ENCODE measurements at regions not wholly inside any gene's neighbourhood (a gene's known extent, or its start where the extent isn't known, plus 50 kb on each side); places are given as distances from the start of the nearest gene placed in this dataset.

- Histone ChIP-seq H3K9me3 (no peaks in the 10 kb centered on the region), H3K27ac (no peak overlapping the region), H3K27me3 (replicated peaks; ENCODE audit: insufficient read depth) (no peaks in the 10 kb centered on the region), H3K4me1 (replicated peaks) (no peaks in the 10 kb centered on the region), H3K36me3 (no peaks in the 10 kb centered on the region), H3K4me3 (no peak overlapping the region)
- TF ChIP-seq POLR2A (IDR thresholded peaks at IDR 0.05) = no peak
- no peak for TF ChIP-seq CTCF (IDR thresholded peaks at IDR 0.05)
- TF ChIP-seq POLR2AphosphoS5 (IDR thresholded peaks at IDR 0.05) = no peak
- intact Hi-C loops (cut with DNase I) = no loop called here
- DNase-seq (ENCODE audit: low spot score) = no peak
Measured at GRCh38 chr2:220628252-220628651, 943.9 kb downstream of the EPHA4 start.

GRCh38 chr2:220641137-220641536 lies 931.0 kb downstream of the EPHA4 start:
- no peak for DNase-seq (ENCODE audit: low spot score)
- Histone ChIP-seq H3K27me3 (replicated peaks; ENCODE audit: insufficient read depth) (no peaks in the 10 kb centered on the region), H3K9me3 (no peaks in the 10 kb centered on the region), H3K36me3 (no peaks in the 10 kb centered on the region), H3K4me3 (no peak overlapping the region), H3K27ac (no peak overlapping the region), H3K4me1 (replicated peaks) (no peaks in the 10 kb centered on the region)
- WGBS = 51% methylated on average over 2 of the region's 2 CpGs
- TF ChIP-seq CTCF (IDR thresholded peaks at IDR 0.05) (no peak), POLR2A (IDR thresholded peaks at IDR 0.05) (no peak), POLR2AphosphoS5 (IDR thresholded peaks at IDR 0.05) (no peak)
- intact Hi-C loops (cut with DNase I) = no loop called here

- Histone ChIP-seq H3K4me1 (replicated peaks) (no peaks in the 10 kb centered on the region), H3K27me3 (replicated peaks; ENCODE audit: insufficient read depth) (no peaks in the 10 kb centered on the region), H3K4me3 (no peak overlapping the region), H3K27ac (no peak overlapping the region), H3K36me3 (no peaks in the 10 kb centered on the region), H3K9me3 (no peaks in the 10 kb centered on the region)
- intact Hi-C loops (cut with DNase I) = no loop called here
- no peak for TF ChIP-seq POLR2A (IDR thresholded peaks at IDR 0.05)
- no peak for DNase-seq (ENCODE audit: low spot score)
- 87% methylated on average over 3 of the region's 3 CpGs for WGBS
Measured at GRCh38 chr2:220646424-220646823, 925.7 kb downstream of the EPHA4 start.

- no peaks in the 10 kb centered on the region for H3K36me3 ChIP-seq
- no peaks in the 10 kb centered on the region for H3K9me3 ChIP-seq
- no peak for DNase-seq (ENCODE audit: low spot score)
- intact Hi-C loops (cut with DNase I) = no loop called here
- 92% methylated on average over 2 of the region's 2 CpGs for WGBS
- H3K27ac ChIP-seq = no peak overlapping the region
- H3K27me3 ChIP-seq (replicated peaks; ENCODE audit: insufficient read depth) = no peaks in the 10 kb centered on the region
- no peak for TF ChIP-seq CTCF (IDR thresholded peaks at IDR 0.05)
- no peak for TF ChIP-seq POLR2A (IDR thresholded peaks at IDR 0.05)
- TF ChIP-seq POLR2AphosphoS5 (IDR thresholded peaks at IDR 0.05) = no peak
- H3K4me3 ChIP-seq = no peak overlapping the region
- H3K4me1 ChIP-seq (replicated peaks) = no peaks in the 10 kb centered on the region
Measured at GRCh38 chr2:220648628-220649027, 923.5 kb downstream of the EPHA4 start.

GRCh38 chr2:220653776-220654175 lies 918.3 kb downstream of the EPHA4 start:
- H3K4me1 ChIP-seq (replicated peaks) = no peaks in the 10 kb centered on the region
- no peaks in the 10 kb centered on the region for H3K9me3 ChIP-seq
- no peak for DNase-seq (ENCODE audit: low spot score)
- H3K27me3 ChIP-seq (replicated peaks; ENCODE audit: insufficient read depth) = no peaks in the 10 kb centered on the region
- 92% methylated on average over 2 of the region's 2 CpGs for WGBS
- no peak overlapping the region for H3K27ac ChIP-seq
- H3K36me3 ChIP-seq = no peaks in the 10 kb centered on the region
- intact Hi-C loops (cut with DNase I) = no loop called here
- no peak overlapping the region for H3K4me3 ChIP-seq
- TF ChIP-seq POLR2A (IDR thresholded peaks at IDR 0.05) (no peak), CTCF (IDR thresholded peaks at IDR 0.05) (no peak), POLR2AphosphoS5 (IDR thresholded peaks at IDR 0.05) (no peak)
